ENCODE measurements at regions not wholly inside any gene's neighbourhood (a gene's known extent, or its start where the extent isn't known, plus 50 kb on each side); places are given as distances from the start of the nearest gene placed in this dataset.

DNA sequence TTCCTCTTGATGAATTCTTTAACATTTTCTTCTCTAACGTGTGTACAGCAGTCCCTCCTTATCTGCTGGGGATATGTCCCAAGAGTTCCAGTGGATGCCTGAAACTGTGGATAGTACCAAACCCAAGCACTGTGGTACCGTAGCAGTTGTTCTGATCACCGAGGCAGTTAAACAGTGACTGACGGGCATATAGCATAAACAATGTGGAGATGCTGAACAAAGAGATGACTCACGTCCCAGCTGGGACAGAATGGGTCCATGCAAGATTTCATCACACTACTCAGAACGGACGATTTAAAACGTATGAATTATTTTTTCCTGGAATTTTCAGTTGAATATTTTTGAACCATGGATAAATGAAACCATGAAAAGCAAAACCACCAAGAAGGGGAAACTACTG lies 54.5 kb upstream of the SPAG16 start:
- TF ChIP-seq, protein P1, sequence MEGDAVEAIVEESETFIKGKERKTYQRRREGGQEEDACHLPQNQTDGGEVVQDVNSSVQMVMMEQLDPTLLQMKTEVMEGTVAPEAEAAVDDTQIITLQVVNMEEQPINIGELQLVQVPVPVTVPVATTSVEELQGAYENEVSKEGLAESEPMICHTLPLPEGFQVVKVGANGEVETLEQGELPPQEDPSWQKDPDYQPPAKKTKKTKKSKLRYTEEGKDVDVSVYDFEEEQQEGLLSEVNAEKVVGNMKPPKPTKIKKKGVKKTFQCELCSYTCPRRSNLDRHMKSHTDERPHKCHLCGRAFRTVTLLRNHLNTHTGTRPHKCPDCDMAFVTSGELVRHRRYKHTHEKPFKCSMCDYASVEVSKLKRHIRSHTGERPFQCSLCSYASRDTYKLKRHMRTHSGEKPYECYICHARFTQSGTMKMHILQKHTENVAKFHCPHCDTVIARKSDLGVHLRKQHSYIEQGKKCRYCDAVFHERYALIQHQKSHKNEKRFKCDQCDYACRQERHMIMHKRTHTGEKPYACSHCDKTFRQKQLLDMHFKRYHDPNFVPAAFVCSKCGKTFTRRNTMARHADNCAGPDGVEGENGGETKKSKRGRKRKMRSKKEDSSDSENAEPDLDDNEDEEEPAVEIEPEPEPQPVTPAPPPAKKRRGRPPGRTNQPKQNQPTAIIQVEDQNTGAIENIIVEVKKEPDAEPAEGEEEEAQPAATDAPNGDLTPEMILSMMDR (IDR thresholded peaks at IDR 0.05 in 4 of 5, conservative IDR thresholded peaks at IDR 0.05 in 1 of 5), result no peak
- TF ChIP-seq POLR2A (IDR thresholded peaks at IDR 0.05), result no peak

Measured in gastrocnemius medialis (tissue), 4 donors.